ENCODE measurements at regions not wholly inside any gene's neighbourhood (a gene's known extent, or its start where the extent isn't known, plus 50 kb on each side); places are given as distances from the start of the nearest gene placed in this dataset.

DNA sequence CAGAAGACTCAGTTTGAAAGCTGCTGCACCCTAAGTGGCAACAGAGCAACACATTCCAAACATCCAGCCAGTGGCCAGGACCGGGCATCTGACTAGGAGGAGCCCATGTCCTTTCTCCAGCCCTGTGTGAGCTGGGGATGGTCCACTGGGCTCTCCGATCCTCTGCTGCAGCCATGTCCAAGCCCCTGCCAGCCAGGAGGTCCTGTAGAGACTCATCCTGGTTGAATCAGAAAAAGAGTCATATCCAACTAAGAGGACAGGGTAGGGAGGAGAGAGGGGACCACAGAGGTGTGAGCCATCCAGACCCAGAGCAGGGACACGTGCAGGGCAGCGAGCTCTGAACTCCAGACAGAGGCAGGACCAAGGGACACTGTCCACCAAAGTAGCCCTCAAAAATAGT lies 163.0 kb upstream of the CDH5 start:
- TF ChIP-seq, protein P1, sequence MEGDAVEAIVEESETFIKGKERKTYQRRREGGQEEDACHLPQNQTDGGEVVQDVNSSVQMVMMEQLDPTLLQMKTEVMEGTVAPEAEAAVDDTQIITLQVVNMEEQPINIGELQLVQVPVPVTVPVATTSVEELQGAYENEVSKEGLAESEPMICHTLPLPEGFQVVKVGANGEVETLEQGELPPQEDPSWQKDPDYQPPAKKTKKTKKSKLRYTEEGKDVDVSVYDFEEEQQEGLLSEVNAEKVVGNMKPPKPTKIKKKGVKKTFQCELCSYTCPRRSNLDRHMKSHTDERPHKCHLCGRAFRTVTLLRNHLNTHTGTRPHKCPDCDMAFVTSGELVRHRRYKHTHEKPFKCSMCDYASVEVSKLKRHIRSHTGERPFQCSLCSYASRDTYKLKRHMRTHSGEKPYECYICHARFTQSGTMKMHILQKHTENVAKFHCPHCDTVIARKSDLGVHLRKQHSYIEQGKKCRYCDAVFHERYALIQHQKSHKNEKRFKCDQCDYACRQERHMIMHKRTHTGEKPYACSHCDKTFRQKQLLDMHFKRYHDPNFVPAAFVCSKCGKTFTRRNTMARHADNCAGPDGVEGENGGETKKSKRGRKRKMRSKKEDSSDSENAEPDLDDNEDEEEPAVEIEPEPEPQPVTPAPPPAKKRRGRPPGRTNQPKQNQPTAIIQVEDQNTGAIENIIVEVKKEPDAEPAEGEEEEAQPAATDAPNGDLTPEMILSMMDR (IDR thresholded peaks at IDR 0.05; ENCODE audit: insufficient read depth, low read depth, low read length): no peak
- TF ChIP-seq EZH2 (IDR thresholded peaks at IDR 0.05; ENCODE audit: insufficient read depth, low read length): no peak
